HCT116 (cell line): ENCODE measurements at regions not wholly inside any gene's neighbourhood (a gene's known extent, or its start where the extent isn't known, plus 50 kb on each side); places are given as distances from the start of the nearest gene placed in this dataset.

ENCODE experiments used
- CEBPB ChIP-seq: IDR thresholded peaks from 2 replicates; pipeline ENCODE4 v1.6.1; 2012; ENCODE audit warnings: low read depth
- CTCF ChIP-seq, 3 experiments: fragments of 200-600 bp in 1 of 3; sonication (generic) in 1 of 3; IDR thresholded peaks in 2 of 3; conservative IDR thresholded peaks in 1 of 3; 2 replicates each; pipeline ENCODE4 v1.5.1; 2012 to 2017; ENCODE audit warnings: low read depth in 2 of 3, low read length in 2 of 3, antibody characterized with exemption in 1 of 3, borderline replicate concordance in 1 of 3, control low read depth in 1 of 3, mild to moderate bottlenecking in 1 of 3, mixed read lengths in 1 of 3, mixed run types in 1 of 3, moderate library complexity in 1 of 3; ENCODE audit not compliant: insufficient read depth in 1 of 3
- EGR1 ChIP-seq: IDR thresholded peaks from 2 replicates; pipeline ENCODE4 v1.6.1; 2012; ENCODE audit warnings: low read depth
- EZH2 ChIP-seq: fragments of 200-600 bp; sonication (generic); IDR thresholded peaks from 2 replicates; pipeline ENCODE4 v1.6.1; 2017; ENCODE audit warnings: antibody characterized with exemption, mixed run types
- MAX ChIP-seq: IDR thresholded peaks from 2 replicates; pipeline ENCODE4 v1.6.1; 2012
- POLR2A ChIP-seq: IDR thresholded peaks from 2 replicates; pipeline ENCODE4 v1.7.0; 2011; ENCODE audit warnings: borderline replicate concordance; ENCODE audit not compliant: insufficient read depth, insufficient read length; ENCODE audit errors: extremely low read depth
- POLR2AphosphoS5 ChIP-seq: IDR thresholded peaks from 2 replicates; pipeline ENCODE4 v1.6.1; 2011; ENCODE audit warnings: mild to moderate bottlenecking, low read depth, low read length, moderate library complexity
- RAD21 ChIP-seq: IDR thresholded peaks from 2 replicates; pipeline ENCODE4 v1.6.1; 2012; ENCODE audit warnings: low read depth, mild to moderate bottlenecking
- SP1 ChIP-seq: IDR thresholded peaks from 2 replicates; pipeline ENCODE4 v1.6.1; 2012; ENCODE audit warnings: low read depth
- TCF7L2 ChIP-seq: IDR thresholded peaks from 2 replicates; pipeline ENCODE4 v1.7.0; 2011; ENCODE audit warnings: borderline replicate concordance, inconsistent platforms; ENCODE audit not compliant: insufficient read depth, insufficient read length; ENCODE audit errors: extremely low read depth
- YY1 ChIP-seq: IDR thresholded peaks from 2 replicates; pipeline ENCODE4 v1.6.1; 2011; ENCODE audit warnings: low read length, low read depth, moderate library complexity, mild to moderate bottlenecking; ENCODE audit not compliant: insufficient replicate concordance; ENCODE audit errors: extremely low read depth
- ZNF274 ChIP-seq: fragments of 200-500 bp; sonication (Bioruptor generic); IDR thresholded peaks from 2 replicates; pipeline ENCODE4 v1.6.1; 2014; ENCODE audit warnings: mild to moderate bottlenecking, low read depth, low read length, inconsistent platforms

- TF ChIP-seq TCF7L2, result no peak
- TF ChIP-seq YY1, result no peak
- TF ChIP-seq CTCF (IDR thresholded peaks at IDR 0.05 in 2 of 3, conservative IDR thresholded peaks at IDR 0.05 in 1 of 3; ENCODE audit: borderline replicate concordance in 1 of 3, insufficient read depth in 1 of 3, low read depth in 2 of 3, low read length in 2 of 3), result no peak
- TF ChIP-seq EZH2, result no peak
- TF ChIP-seq ZNF274, result no peak
- TF ChIP-seq POLR2A, result no peak
- no peak for TF ChIP-seq MAX
- no peak for TF ChIP-seq EGR1
- no peak for TF ChIP-seq POLR2AphosphoS5
- no peak for TF ChIP-seq RAD21
- TF ChIP-seq SP1, result no peak
- TF ChIP-seq CEBPB, result no peak
These were observed 383.3 kb upstream of the ASIC2 start for GRCh38 chr17:33676444-33676843.
